IMR-90 (cell line): ENCODE measurements at regions not wholly inside any gene's neighbourhood (a gene's known extent, or its start where the extent isn't known, plus 50 kb on each side); places are given as distances from the start of the nearest gene placed in this dataset.

Experiments
- ATAC-seq: fragments of 200-7000 bp; cut with Tn5 transposase; 2 replicates; pipeline ENCODE4 v1.9.1; 2020; ENCODE audit warnings: low read depth, mild to moderate bottlenecking, moderate library complexity
- BruUV-seq: library from RNA; stranded (reverse); fragments of 400-500 nt; replicated peaks from 2 replicates; lab custom pipeline; 2021; lab: Mats Ljungman, UMichigan
- CTCF ChIA-PET: fragments of 300-600 bp; formaldehyde crosslinking; extraction: SDS; loops from one replicate; lab custom pipeline; 2021; ENCODE audit warnings: antibody characterized with exemption; lab: Yijun Ruan, JAX
- POLR2A ChIA-PET: fragments of 300-600 bp; sonication (Branson Sonifier 250); formaldehyde crosslinking; loops from one replicate; lab custom pipeline; 2022; ENCODE audit warnings: antibody characterized with exemption; ENCODE audit not compliant: unreplicated experiment; lab: Charles Lee
- DNase-seq: peaks from one replicate; pipeline ENCODE4 v3.0.0; 2013
- H2AFZ ChIP-seq: replicated peaks from 2 replicates; pipeline ENCODE3; 2013; ENCODE audit warnings: low read length, mild to moderate bottlenecking; ENCODE audit not compliant: poor library complexity
- H2AK5ac ChIP-seq: 2 replicates; pipeline ENCODE4 v1.6.1; 2013; ENCODE audit warnings: low read depth, low read length, inconsistent platforms
- H2AK9ac ChIP-seq: replicated peaks from 2 replicates; pipeline ENCODE3; 2013; ENCODE audit warnings: mild to moderate bottlenecking, low read depth, low read length, moderate library complexity; ENCODE audit not compliant: poor library complexity
- H2BK120ac ChIP-seq: 2 replicates; pipeline ENCODE4 v1.6.1; 2013; ENCODE audit warnings: low read depth, low read length, inconsistent platforms
- H2BK15ac ChIP-seq: 3 replicates; pipeline ENCODE4 v1.6.1; 2013; ENCODE audit warnings: low read depth, low read length, inconsistent platforms
- H2BK20ac ChIP-seq: 2 replicates; pipeline ENCODE4 v1.6.1; 2013; ENCODE audit warnings: low read depth, mild to moderate bottlenecking, inconsistent platforms, low read length, moderate library complexity
- H2BK5ac ChIP-seq: 2 replicates; pipeline ENCODE4 v1.6.1; 2013; ENCODE audit warnings: mild to moderate bottlenecking, low read depth, low read length, inconsistent platforms; ENCODE audit not compliant: poor library complexity, severe bottlenecking
- H3K14ac ChIP-seq: replicated peaks from 2 replicates; pipeline ENCODE4 v1.6.1; 2013; ENCODE audit warnings: low read depth, low read length, inconsistent platforms
- H3K18ac ChIP-seq: 2 replicates; pipeline ENCODE4 v1.6.1; 2013; ENCODE audit warnings: low read depth, low read length, control low read depth
- H3K23ac ChIP-seq: 2 replicates; pipeline ENCODE4 v1.6.1; 2013; ENCODE audit warnings: low read depth, low read length, inconsistent platforms
- H3K27ac ChIP-seq: 2 replicates; pipeline ENCODE4 v1.5.1; 2013; ENCODE audit warnings: mild to moderate bottlenecking, control low read depth, low read length; ENCODE audit not compliant: insufficient read depth
- H3K27me3 ChIP-seq: 2 replicates; pipeline ENCODE4 v1.6.1; 2013; ENCODE audit warnings: low read length; ENCODE audit not compliant: control insufficient read depth, insufficient read depth
- H3K36me3 ChIP-seq: 2 replicates; pipeline ENCODE4 v1.6.1; 2013; ENCODE audit warnings: low read length, mixed read lengths; ENCODE audit not compliant: control insufficient read depth, insufficient read depth
- H3K4ac ChIP-seq: 2 replicates; pipeline ENCODE4 v1.6.1; 2013; ENCODE audit warnings: low read depth, low read length, inconsistent platforms
- H3K4me1 ChIP-seq: 2 replicates; pipeline ENCODE4 v1.6.1; 2013; ENCODE audit warnings: low read length, mixed read lengths; ENCODE audit not compliant: control insufficient read depth, insufficient read depth
- H3K4me2 ChIP-seq: 2 replicates; pipeline ENCODE4 v1.6.1; 2013; ENCODE audit warnings: low read depth, mild to moderate bottlenecking, control low read depth, low read length, moderate library complexity
- H3K4me3 ChIP-seq: 2 replicates; pipeline ENCODE4 v1.5.1; 2013; ENCODE audit warnings: low read depth, mild to moderate bottlenecking, control low read depth, low read length, moderate library complexity; ENCODE audit not compliant: insufficient read depth
- H3K56ac ChIP-seq: 2 replicates; pipeline ENCODE4 v1.6.1; 2013; ENCODE audit warnings: low read length, inconsistent platforms; ENCODE audit not compliant: insufficient read depth; ENCODE audit errors: extremely low read depth
- H3K79me1 ChIP-seq, 2 experiments: 2 replicates each; pipeline ENCODE4 v1.6.1; 2013; ENCODE audit warnings: low read length in 2 of 2, inconsistent platforms in 1 of 2, low read depth in 1 of 2
- H3K9ac ChIP-seq: 2 replicates; pipeline ENCODE4 v1.6.1; 2013; ENCODE audit warnings: low read depth, low read length, control low read depth
- H3K9me1 ChIP-seq: 2 replicates; pipeline ENCODE4 v1.6.1; 2013; ENCODE audit warnings: low read length, inconsistent platforms; ENCODE audit not compliant: insufficient read depth
- H3K9me3 ChIP-seq: 2 replicates; pipeline ENCODE4 v1.6.1; 2013; ENCODE audit warnings: low read length; ENCODE audit not compliant: control insufficient read depth, insufficient read depth
- H4K20me1 ChIP-seq: 2 replicates; pipeline ENCODE4 v1.6.1; 2013; ENCODE audit warnings: low read length, inconsistent platforms; ENCODE audit not compliant: insufficient read depth
- H4K5ac ChIP-seq: 2 replicates; pipeline ENCODE4 v1.6.1; 2013; ENCODE audit warnings: mild to moderate bottlenecking, low read depth, low read length, control low read depth
- H4K8ac ChIP-seq, 2 experiments: 2 replicates each; pipeline ENCODE4 v1.6.1; 2013; ENCODE audit warnings: low read depth in 2 of 2, low read length in 2 of 2, control low read depth in 1 of 2, inconsistent platforms in 1 of 2
- H4K91ac ChIP-seq: 2 replicates; pipeline ENCODE4 v1.6.1; 2013; ENCODE audit warnings: low read depth, low read length, inconsistent platforms; ENCODE audit not compliant: insufficient read depth
- BHLHE40 ChIP-seq: fragments of 150-350 bp; IDR thresholded peaks from 2 replicates; pipeline ENCODE4 v1.6.1; 2016; ENCODE audit warnings: mild to moderate bottlenecking, low read depth, low read length
- CEBPB ChIP-seq: IDR thresholded peaks from 2 replicates; pipeline ENCODE4 v1.6.1; 2012; ENCODE audit warnings: low read depth, low read length, improper control_type of control experiment
- CHD1 ChIP-seq: IDR thresholded peaks from 2 replicates; pipeline ENCODE4 v1.6.1; 2012; ENCODE audit warnings: low read depth, low read length, improper control_type of control experiment
- CTCF ChIP-seq: conservative IDR thresholded peaks from 2 replicates; pipeline ENCODE4 v1.5.1; 2012; ENCODE audit warnings: mild to moderate bottlenecking, low read depth, low read length, improper control_type of control experiment
- ELK1 ChIP-seq: fragments of 150-350 bp; IDR thresholded peaks from 2 replicates; pipeline ENCODE4 v1.6.1; 2016; ENCODE audit warnings: low read depth, mild to moderate bottlenecking, low read length, moderate library complexity, borderline replicate concordance
- FOS ChIP-seq: fragments of 150-350 bp; IDR thresholded peaks from 2 replicates; pipeline ENCODE4 v1.6.1; 2016; ENCODE audit warnings: low read depth, low read length
- MAFK ChIP-seq: IDR thresholded peaks from 2 replicates; pipeline ENCODE4 v1.6.1; 2012; ENCODE audit warnings: low read depth, low read length, improper control_type of control experiment
- MAZ ChIP-seq: IDR thresholded peaks from 2 replicates; pipeline ENCODE4 v1.6.1; 2012; ENCODE audit warnings: low read depth, mild to moderate bottlenecking, low read length, improper control_type of control experiment, moderate library complexity, borderline replicate concordance
- POLR2A ChIP-seq: IDR thresholded peaks from 2 replicates; pipeline ENCODE4 v1.6.1; 2012; ENCODE audit warnings: mild to moderate bottlenecking, low read depth, low read length
- RAD21 ChIP-seq: IDR thresholded peaks from 2 replicates; pipeline ENCODE4 v1.6.1; 2012; ENCODE audit warnings: low read length, improper control_type of control experiment
- RCOR1 ChIP-seq: IDR thresholded peaks from 2 replicates; pipeline ENCODE4 v1.6.1; 2012; ENCODE audit warnings: mild to moderate bottlenecking, low read length, improper control_type of control experiment; ENCODE audit not compliant: insufficient replicate concordance
- SMC3 ChIP-seq: fragments of 150-350 bp; IDR thresholded peaks from 2 replicates; pipeline ENCODE4 v1.6.1; 2016; ENCODE audit warnings: low read depth, mild to moderate bottlenecking, antibody characterized with exemption, low read length, moderate library complexity
- USF2 ChIP-seq: fragments of 150-350 bp; IDR thresholded peaks from 2 replicates; pipeline ENCODE4 v1.6.1; 2017; ENCODE audit warnings: mild to moderate bottlenecking, antibody characterized with exemption, low read length, low read depth
- WGBS, 2 experiments: methylation state at CpG; one replicate each; pipeline versions ENCODE4 v1.1.5 to v1.1.7; 2013; ENCODE audit warnings: missing lambda C conversion rate in 2 of 2; ENCODE audit not compliant: insufficient read length in 1 of 2; ENCODE audit errors: extremely low coverage in 2 of 2; 5-methylcytosine and 5-hydroxymethylcytosine counted together
- dilution Hi-C: fragments of 300-500 bp; cut with HindIII; formaldehyde crosslinking; loops from one replicate; pipeline ENCODE4 v1.14.3; 2018; ENCODE audit warnings: low sequenced_read_pairs; ENCODE audit not compliant: unreplicated experiment
- in situ Hi-C: fragments of 300-500 bp; cut with MboI; formaldehyde crosslinking; loops from 3 replicates; pipeline ENCODE4 v1.14.3; 2019; ENCODE audit warnings: low sequenced_read_pairs, inconsistent platforms, mixed read lengths
- intact Hi-C: fragments of 100-400 bp; cut with micrococcal nuclease; formaldehyde crosslinking; loops from 2 replicates; pipeline ENCODE4 v1.10.0; 2022

- no peak overlapping the region for H3K23ac ChIP-seq
- no peak overlapping the region for H2BK15ac ChIP-seq
- H2BK5ac ChIP-seq, result no peak overlapping the region
- no peak overlapping the region for H2AK5ac ChIP-seq
- DNase-seq (no peak), ATAC-seq (no peak)
- intact Hi-C loops, result no loop called here
- BruUV-seq, result no TSS peak
- no peak overlapping the region for H2AFZ ChIP-seq
- no peak overlapping the region for H3K18ac ChIP-seq
- no peak overlapping the region for H3K56ac ChIP-seq
- ChIA-PET POLR2A (no interaction called here), CTCF (no interaction called here)
- H3K4me1 ChIP-seq, result peaks cover 2% of the 10 kb centered on the region; the same call in 1 of the 2 replicates
- H4K5ac ChIP-seq, result no peak overlapping the region
- WGBS, 2 experiments, result no CpG with 5 or more reads among the region's 1 CpG
- H4K91ac ChIP-seq, result no peak overlapping the region
- H3K14ac ChIP-seq, result no peak overlapping the region
- in situ Hi-C loops, result no loop called here
- H2BK120ac ChIP-seq, result no peak overlapping the region
- no peak overlapping the region for H3K27ac ChIP-seq
- dilution Hi-C loops, result no loop called here
- H2AK9ac ChIP-seq, result no peak overlapping the region
- H3K4ac ChIP-seq, result no peak overlapping the region
- H4K20me1 ChIP-seq, result no peaks in the 10 kb centered on the region
- no peak overlapping the region for H3K4me3 ChIP-seq
- H2BK20ac ChIP-seq, result no peak overlapping the region
- TF ChIP-seq SMC3 (no peak), FOS (no peak), RCOR1 (no peak), RAD21 (no peak), CTCF (no peak), USF2 (no peak), CEBPB (no peak), MAZ (no peak), POLR2A (no peak), MAFK (no peak), BHLHE40 (no peak), ELK1 (no peak), CHD1 (no peak)
- H3K27me3 ChIP-seq, result no peaks in the 10 kb centered on the region
- H3K36me3 ChIP-seq, result no peaks in the 10 kb centered on the region
- no peak overlapping the region for H4K8ac ChIP-seq
- no peaks in the 10 kb centered on the region for H3K9me1 ChIP-seq
- no peak overlapping the region for H3K9ac ChIP-seq
- no peak overlapping the region for H3K4me2 ChIP-seq
- no peaks in the 10 kb centered on the region; the same call in 1 of the 2 replicates for H3K9me3 ChIP-seq
- H3K79me1 ChIP-seq, result no peaks in the 10 kb centered on the region
These were observed 389.2 kb downstream of the ADAM29 start for GRCh38 chr4:175307326-175307725.
